ENCODE measurements at regions not wholly inside any gene's neighbourhood (a gene's known extent, or its start where the extent isn't known, plus 50 kb on each side); places are given as distances from the start of the nearest gene placed in this dataset.

DNA sequence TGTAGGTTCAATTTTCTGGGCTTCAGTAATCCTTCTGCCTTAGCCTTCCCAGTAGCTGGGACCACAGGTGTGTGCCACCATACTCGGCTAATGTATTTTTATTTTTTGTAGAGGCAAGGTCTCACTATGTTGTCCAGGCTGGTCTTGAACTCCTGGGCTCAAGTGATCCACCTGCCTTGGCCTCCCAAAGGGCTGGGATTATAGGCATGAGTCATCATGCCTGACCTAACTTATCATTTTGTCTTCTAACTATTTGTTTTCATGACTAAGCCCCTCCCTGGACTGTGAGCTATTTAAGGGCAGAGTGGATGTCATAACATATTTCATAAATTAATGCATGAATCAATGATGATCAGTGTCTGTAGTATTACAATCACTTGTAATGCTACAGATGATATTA lies 56.1 kb upstream of the PIAS1 start (continued):
- no peak; the same call in 1 of the 2 replicates for TF ChIP-seq ZNF24 (tag by site-specific recombination; IDR thresholded peaks at IDR 0.05)
- no peak for TF ChIP-seq ZNF621 (tag by site-specific recombination; IDR thresholded peaks at IDR 0.05)
- peak; percentile 54; the same call in 1 of the 2 replicates for TF ChIP-seq ZBTB8A (tag by site-specific recombination; IDR thresholded peaks at IDR 0.05)
- no peak for TF ChIP-seq ZBTB20 (tag by site-specific recombination; IDR thresholded peaks at IDR 0.05)
- no peak for TF ChIP-seq HOXA7 (CRISPR knock-in tag; IDR thresholded peaks at IDR 0.05; ENCODE audit: borderline replicate concordance)
- 0 out of 2 replicates have a peak, but pooled peaks have one; percentile 12 for TF ChIP-seq ZNF184 (tag by site-specific recombination; IDR thresholded peaks at IDR 0.05)
- no peak for TF ChIP-seq ZBTB11 (tag by site-specific recombination; conservative IDR thresholded peaks at IDR 0.05; ENCODE audit: low read depth)
- no peak for TF ChIP-seq ZNF600 (tag by site-specific recombination; IDR thresholded peaks at IDR 0.05)
- TF ChIP-seq ZNF654 (tag by site-specific recombination; IDR thresholded peaks at IDR 0.05; ENCODE audit: low read depth), result no peak
- TF ChIP-seq ZNF555 (tag by site-specific recombination; conservative IDR thresholded peaks at IDR 0.05), result no peak
- TF ChIP-seq ZNF449 (tag by site-specific recombination; IDR thresholded peaks at IDR 0.05), result no peak
- TF ChIP-seq ZNF544 (tag by site-specific recombination; IDR thresholded peaks at IDR 0.05), result no peak
- 0 out of 2 replicates have a peak, but pooled peaks have one; percentile 71 for TF ChIP-seq TSHZ1 (tag by site-specific recombination; IDR thresholded peaks at IDR 0.05; ENCODE audit: borderline replicate concordance)
- no peak for TF ChIP-seq KLF7 (tag by site-specific recombination; IDR thresholded peaks at IDR 0.05; ENCODE audit: borderline replicate concordance)
- TF ChIP-seq SCRT2 (tag by site-specific recombination; IDR thresholded peaks at IDR 0.05), result 0 out of 2 replicates have a peak, but pooled peaks have one; percentile 17
- no peak for TF ChIP-seq TRIM28 (IDR thresholded peaks at IDR 0.05; ENCODE audit: borderline replicate concordance, low read length)
- TF ChIP-seq ZNF473 (tag by site-specific recombination; IDR thresholded peaks at IDR 0.05), result 0 out of 2 replicates have a peak, but pooled peaks have one; percentile 13
- TF ChIP-seq ZNF221 (tag by site-specific recombination; IDR thresholded peaks at IDR 0.05; ENCODE audit: borderline replicate concordance), result no peak
- no peak for TF ChIP-seq ZNF211 (tag by site-specific recombination; IDR thresholded peaks at IDR 0.05; ENCODE audit: low read depth)
- TF ChIP-seq ZNF248 (tag by site-specific recombination; IDR thresholded peaks at IDR 0.05), result no peak
- no peak for TF ChIP-seq GLIS2 (tag by site-specific recombination; IDR thresholded peaks at IDR 0.05)
- no peak for TF ChIP-seq HOXD13 (CRISPR knock-in tag; IDR thresholded peaks at IDR 0.05; ENCODE audit: borderline replicate concordance)
- no peak for TF ChIP-seq KLF16 (tag by site-specific recombination; IDR thresholded peaks at IDR 0.05)
- no peak for TF ChIP-seq ZIC2 (tag by site-specific recombination; IDR thresholded peaks at IDR 0.05)
- peak; percentile 50; the same call in 1 of the 2 replicates for TF ChIP-seq ZNF580 (tag by site-specific recombination; IDR thresholded peaks at IDR 0.05)
- TF ChIP-seq ZBTB7A (tag by site-specific recombination; IDR thresholded peaks at IDR 0.05; ENCODE audit: low read depth), result no peak
- TF ChIP-seq, protein P1, sequence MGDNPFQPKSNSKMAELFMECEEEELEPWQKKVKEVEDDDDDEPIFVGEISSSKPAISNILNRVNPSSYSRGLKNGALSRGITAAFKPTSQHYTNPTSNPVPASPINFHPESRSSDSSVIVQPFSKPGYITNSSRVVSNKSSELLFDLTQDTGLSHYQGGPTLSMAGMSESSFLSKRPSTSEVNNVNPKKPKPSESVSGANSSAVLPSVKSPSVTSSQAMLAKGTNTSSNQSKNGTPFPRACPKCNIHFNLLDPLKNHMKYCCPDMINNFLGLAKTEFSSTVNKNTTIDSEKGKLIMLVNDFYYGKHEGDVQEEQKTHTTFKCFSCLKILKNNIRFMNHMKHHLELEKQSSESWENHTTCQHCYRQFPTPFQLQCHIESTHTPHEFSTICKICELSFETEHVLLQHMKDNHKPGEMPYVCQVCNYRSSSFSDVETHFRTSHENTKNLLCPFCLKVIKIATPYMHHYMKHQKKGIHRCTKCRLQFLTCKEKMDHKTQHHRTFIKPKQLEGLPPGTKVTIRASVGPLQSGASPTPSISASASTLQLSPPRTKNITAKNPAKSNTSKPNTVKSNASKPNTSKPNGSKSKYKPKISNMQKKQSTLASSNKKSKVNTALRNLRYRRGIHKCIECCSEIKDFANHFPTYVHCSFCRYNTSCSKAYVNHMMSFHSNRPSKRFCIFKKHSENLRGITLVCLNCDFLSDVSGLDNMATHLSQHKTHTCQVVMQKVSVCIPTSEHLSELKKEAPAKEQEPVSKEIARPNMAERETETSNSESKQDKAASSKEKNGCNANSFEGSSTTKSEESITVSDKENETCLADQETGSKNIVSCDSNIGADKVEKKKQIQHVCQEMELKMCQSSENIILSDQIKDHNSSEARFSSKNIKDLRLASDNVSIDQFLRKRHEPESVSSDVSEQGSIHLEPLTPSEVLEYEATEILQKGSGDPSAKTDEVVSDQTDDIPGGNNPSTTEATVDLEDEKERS (tag by site-specific recombination; IDR thresholded peaks at IDR 0.05), result 0 out of 2 replicates have a peak, but pooled peaks have one; percentile 24
- no peak for TF ChIP-seq ZNF132 (tag by site-specific recombination; IDR thresholded peaks at IDR 0.05; ENCODE audit: borderline replicate concordance)
- no peak for TF ChIP-seq ZNF548 (tag by site-specific recombination; IDR thresholded peaks at IDR 0.05)
- TF ChIP-seq YY1 (tag by site-specific recombination; IDR thresholded peaks at IDR 0.05), result no peak

All from HEK293 (cell line).